Prostate gland (tissue), 2 donors: ENCODE measurements at regions not wholly inside any gene's neighbourhood (a gene's known extent, or its start where the extent isn't known, plus 50 kb on each side); places are given as distances from the start of the nearest gene placed in this dataset.
"Not testable (repeated sequence)": the region's sequence is repeated elsewhere in the genome, so short reads cannot be mapped to it uniquely, and the experiment has no call there.

Experiments
- DNase-seq: peaks from one replicate; pipeline ENCODE4 v3.0.0-alpha.2; 2019; ENCODE audit warnings: low spot score
- H3K27ac ChIP-seq, 2 donors: fragments of 200-600 bp; sonication (generic); 2 replicates each; pipeline ENCODE4 v1.5.1; 2017 to 2019
- H3K27me3 ChIP-seq: fragments of 200-600 bp; sonication (generic); replicated peaks from 2 replicates; pipeline ENCODE4 v1.5.1; 2019; ENCODE audit not compliant: insufficient read depth
- H3K36me3 ChIP-seq, 2 donors: fragments of 200-600 bp; sonication (generic); 1 replicate in 1 of 2; 2 replicates in 1 of 2; pipeline versions ENCODE4 v1.5.1 to v1.8.1; 2017 to 2019
- H3K4me1 ChIP-seq: fragments of 200-600 bp; sonication (generic); replicated peaks from 2 replicates; pipeline ENCODE4 v1.5.1; 2019
- H3K4me3 ChIP-seq, 2 donors: fragments of 200-600 bp; sonication (generic); 2 replicates each; pipeline ENCODE4 v1.5.1; 2017 to 2019
- H3K9me3 ChIP-seq: fragments of 200-600 bp; sonication (generic); 2 replicates; pipeline ENCODE4 v1.5.1; 2017
- CTCF ChIP-seq, 4 experiments: fragments of 200-600 bp in 2 of 4; fragments of 450-650 bp in 2 of 4; sonication (generic) in 2 of 4; IDR thresholded peaks; 1 replicate in 3 of 4; 2 replicates in 1 of 4; pipeline ENCODE4 v1.5.1; 2016 to 2019; ENCODE audit warnings: antibody characterized with exemption in 4 of 4, mild to moderate bottlenecking in 2 of 4, moderate library complexity in 2 of 4
- POLR2A ChIP-seq: fragments of 450-650 bp; IDR thresholded peaks from one replicate; pipeline ENCODE4 v1.6.1; 2016; ENCODE audit warnings: antibody characterized with exemption, mild to moderate bottlenecking
- POLR2AphosphoS5 ChIP-seq: sonication (generic); formaldehyde crosslinking; IDR thresholded peaks from one replicate; pipeline ENCODE4 v1.6.1; 2017; ENCODE audit warnings: antibody characterized with exemption
- WGBS: methylation state at CpG from one replicate; pipeline ENCODE4 v1.1.5; 2018; 5-methylcytosine and 5-hydroxymethylcytosine counted together
- intact Hi-C: fragments of 100-400 bp; cut with DNase I; formaldehyde crosslinking; loops from one replicate; pipeline ENCODE4 v1.14.2; 2022

GRCh38 chr6:82525775-82526495 is 162.3 kb downstream of the TPBG start:
- Histone ChIP-seq H3K4me3 (no peak overlapping the region), H3K9me3 (no peaks in the 10 kb centered on the region), H3K36me3 (no peaks in the 10 kb centered on the region), H3K27ac (no peak overlapping the region), H3K4me1 (no peaks in the 10 kb centered on the region), H3K27me3 (no peaks in the 10 kb centered on the region)
- no peak for DNase-seq
- TF ChIP-seq POLR2A: no peak
- TF ChIP-seq CTCF (IDR thresholded peaks at IDR 0.05): no peak
- TF ChIP-seq POLR2AphosphoS5: no peak
- 36% methylated on average over 4 of the region's 4 CpGs for WGBS
- intact Hi-C loops: no loop called here

GRCh38 chr6:82529960-82530460 is 166.4 kb downstream of the TPBG start:
- H3K4me1 ChIP-seq, H3K27me3 ChIP-seq, H3K9me3 ChIP-seq, DNase-seq, H3K27ac ChIP-seq, H3K36me3 ChIP-seq, intact Hi-C loops, H3K4me3 ChIP-seq: not testable (repeated sequence)
- whole genome bisulfite sequencing: 90% methylated on average over 2 of the region's 2 CpGs

- Histone ChIP-seq H3K36me3 (no peaks in the 10 kb centered on the region), H3K4me1 (no peaks in the 10 kb centered on the region), H3K27ac (no peak overlapping the region), H3K27me3 (no peaks in the 10 kb centered on the region), H3K4me3 (no peak overlapping the region), H3K9me3 (no peaks in the 10 kb centered on the region)
- no peak for DNase-seq
- intact Hi-C loops: no loop called here
- TF ChIP-seq CTCF (IDR thresholded peaks at IDR 0.05) (no peak), POLR2AphosphoS5 (no peak), POLR2A (no peak)
- 90% methylated on average over 2 of the region's 2 CpGs for WGBS
Measured at GRCh38 chr6:82534876-82535275, 171.3 kb downstream of the TPBG start.

GRCh38 chr6:82549480-82549879 is 185.9 kb downstream of the TPBG start:
- DNase-seq, H3K9me3 ChIP-seq, H3K27me3 ChIP-seq, H3K36me3 ChIP-seq, H3K4me3 ChIP-seq, H3K27ac ChIP-seq, H3K4me1 ChIP-seq, intact Hi-C loops: not testable (repeated sequence)
- 97% methylated on average over 2 of the region's 2 CpGs for WGBS

GRCh38 chr6:82551311-82551710 is 187.7 kb downstream of the TPBG start:
- H3K27ac ChIP-seq, intact Hi-C loops, H3K27me3 ChIP-seq, H3K36me3 ChIP-seq, DNase-seq, H3K9me3 ChIP-seq, H3K4me3 ChIP-seq, H3K4me1 ChIP-seq: not testable (repeated sequence)
- 91% methylated on average over 2 of the region's 2 CpGs for WGBS

- no peak overlapping the region for H3K4me3 ChIP-seq
- no peaks in the 10 kb centered on the region for H3K9me3 ChIP-seq
- intact Hi-C loops: no loop called here
- no peak overlapping the region for H3K27ac ChIP-seq
- TF ChIP-seq POLR2A: no peak
- no peak for TF ChIP-seq POLR2AphosphoS5
- TF ChIP-seq CTCF (IDR thresholded peaks at IDR 0.05): no peak
- no peaks in the 10 kb centered on the region for H3K27me3 ChIP-seq
- WGBS: 79% methylated on average over 7 of the region's 7 CpGs
- no peaks in the 10 kb centered on the region for H3K4me1 ChIP-seq
- no peaks in the 10 kb centered on the region for H3K36me3 ChIP-seq
- no peak for DNase-seq
Measured at GRCh38 chr6:82551831-82552230, 188.2 kb downstream of the TPBG start.
